K562 (cell line): ENCODE measurements at regions not wholly inside any gene's neighbourhood (a gene's known extent, or its start where the extent isn't known, plus 50 kb on each side); places are given as distances from the start of the nearest gene placed in this dataset.
A peak's percentile ranks its signal among the peaks of the same experiment; 100 is the strongest.
"Not testable (repeated sequence)": the region's sequence is repeated elsewhere in the genome, so short reads cannot be mapped to it uniquely, and the experiment has no call there.

Experiments
- ATAC-seq: fragments of 200-7000 bp; cut with Tn5 transposase; 3 replicates; pipeline ENCODE4 v1.9.1; 2020; ENCODE audit warnings: moderate library complexity
- BruUV-seq: library from RNA; stranded (reverse); fragments of 400-500 nt; replicated peaks from 2 replicates; lab custom pipeline; 2021; lab: Mats Ljungman, UMichigan
- CTCF ChIA-PET: fragments of 300-600 bp; formaldehyde crosslinking; extraction: SDS; loops from one replicate; lab custom pipeline; 2021; ENCODE audit warnings: low intra/inter-chr PET ratio; lab: Yijun Ruan, JAX
- POLR2A ChIA-PET: fragments of 300-600, 350-650 bp; sonication (Branson Sonifier 250); formaldehyde crosslinking; extraction: SDS; loops from one replicate; lab custom pipeline; 2021; ENCODE audit warnings: antibody characterized with exemption, inconsistent platforms; lab: Yijun Ruan, JAX
- DNase-seq, 4 experiments: peaks; one replicate each; pipeline versions ENCODE4 v3.0.0 to v3.0.0-alpha.2; 2011 to 2018; ENCODE audit warnings: low spot score in 3 of 4, mixed read lengths in 3 of 4; ENCODE audit errors: extremely low read depth in 1 of 4
- FAIRE-seq: peaks from 2 replicates; lab custom pipeline; 2011; peaks lifted over from hg19 to GRCh38; lab: Jason Lieb, UNC
- H2AFZ ChIP-seq: 2 replicates; pipeline ENCODE4 v1.6.0; 2011; ENCODE audit warnings: low read depth, low read length, control low read depth, inconsistent platforms
- H3K27ac ChIP-seq: fragments of 200-600 bp; 3 replicates; pipeline ENCODE4 v1.8.0; 2011; ENCODE audit warnings: low read depth, mild to moderate bottlenecking, control low read depth, inconsistent platforms, low read length, moderate library complexity, mixed read lengths; ENCODE audit errors: extremely low read depth
- H3K27me3 ChIP-seq, 2 experiments: fragments of 300-600 bp in 1 of 2; 2 replicates in 1 of 2; 3 replicates in 1 of 2; pipeline versions ENCODE4 v1.6.0 to v1.8.0; 2011; ENCODE audit warnings: inconsistent platforms in 2 of 2, low read length in 2 of 2, mild to moderate bottlenecking in 1 of 2, mixed read lengths in 1 of 2, moderate library complexity in 1 of 2; ENCODE audit not compliant: control insufficient read depth in 2 of 2, insufficient read depth in 2 of 2
- H3K36me3 ChIP-seq: fragments of 300-600 bp; 3 replicates; pipeline ENCODE4 v1.8.0; 2011; ENCODE audit warnings: mild to moderate bottlenecking, low read length, inconsistent platforms; ENCODE audit not compliant: control insufficient read depth, insufficient read depth
- H3K4me1 ChIP-seq, 2 experiments: fragments of 200-600 bp in 1 of 2; replicated peaks in 1 of 2; 2 replicates in 1 of 2; 3 replicates in 1 of 2; pipeline versions ENCODE4 v1.5.1 to v1.8.0; 2011; ENCODE audit warnings: inconsistent platforms in 2 of 2, low read length in 2 of 2, mild to moderate bottlenecking in 1 of 2, mixed read lengths in 1 of 2, moderate library complexity in 1 of 2; ENCODE audit not compliant: control insufficient read depth in 2 of 2, insufficient read depth in 2 of 2
- H3K4me2 ChIP-seq: 2 replicates; pipeline ENCODE4 v1.6.1; 2011; ENCODE audit warnings: low read length, control low read depth, inconsistent platforms, mixed read lengths; ENCODE audit not compliant: insufficient read depth
- H3K4me3 ChIP-seq: fragments of 200-600 bp; sonication (generic), shearing (Covaris generic); 2 replicates; pipeline ENCODE4 v1.5.1; 2016; ENCODE audit warnings: control low read depth, inconsistent platforms
- H3K79me2 ChIP-seq: fragments of 200-600 bp; 3 replicates; pipeline ENCODE4 v1.8.0; 2011; ENCODE audit warnings: low read length, inconsistent platforms; ENCODE audit not compliant: control insufficient read depth, insufficient read depth
- H3K9ac ChIP-seq, 2 experiments: 2 replicates each; pipeline versions ENCODE4 v1.6.0 to v1.6.1; 2011; ENCODE audit warnings: low read depth in 2 of 2, low read length in 2 of 2, control low read depth in 1 of 2, inconsistent platforms in 1 of 2, mild to moderate bottlenecking in 1 of 2, mixed read lengths in 1 of 2; ENCODE audit not compliant: insufficient read depth in 1 of 2
- H3K9me1 ChIP-seq: one replicate; pipeline ENCODE4 v1.6.0; 2011; ENCODE audit warnings: inconsistent platforms, mild to moderate bottlenecking, low read length, moderate library complexity; ENCODE audit not compliant: control insufficient read depth, insufficient read depth
- H3K9me3 ChIP-seq: replicated peaks from 2 replicates; pipeline ENCODE4 v1.5.1; 2011; ENCODE audit warnings: low read depth, low read length, inconsistent platforms; ENCODE audit not compliant: control insufficient read depth, insufficient read depth
- H4K20me1 ChIP-seq: replicated peaks from 2 replicates; pipeline ENCODE4 v1.6.1; 2011; ENCODE audit warnings: low read length, inconsistent platforms, mixed read lengths; ENCODE audit not compliant: control insufficient read depth, insufficient read depth
- CBFA2T2 ChIP-seq: fragments of 450-650 bp; conservative IDR thresholded peaks from 2 replicates; pipeline ENCODE4 v1.6.1; 2017; ENCODE audit warnings: mild to moderate bottlenecking
- CBFA2T3 ChIP-seq: fragments of 450-650 bp; IDR thresholded peaks from 2 replicates; pipeline ENCODE4 v1.6.1; 2017
- HDAC1 ChIP-seq, 2 experiments: fragments of 450-650 bp; IDR thresholded peaks; 2 replicates each; pipeline ENCODE4 v1.6.1; 2016 to 2017; ENCODE audit warnings: inconsistent platforms in 1 of 2, mild to moderate bottlenecking in 1 of 2, moderate library complexity in 1 of 2
- ILK ChIP-seq: fragments of 450-650 bp; IDR thresholded peaks from 2 replicates; pipeline ENCODE4 v1.6.1; 2016; ENCODE audit warnings: missing genetic modification characterization, low read depth, mild to moderate bottlenecking, missing compliant biosample characterization, moderate library complexity, borderline replicate concordance
- KDM1A ChIP-seq, 2 experiments: fragments of 450-650 bp; IDR thresholded peaks; 2 replicates each; pipeline ENCODE4 v1.6.1; 2016; ENCODE audit warnings: mild to moderate bottlenecking in 2 of 2
- WGBS: fragments of 100-300 bp; shearing (Covaris generic); methylation state at CpG from one replicate; pipeline ENCODE4 v1.1.6; 2016; ENCODE audit warnings: low coverage, mixed read lengths; ENCODE audit not compliant: insufficient coverage; ENCODE audit errors: missing lambda C conversion rate; 5-methylcytosine and 5-hydroxymethylcytosine counted together
- in situ Hi-C: fragments of 300-500 bp; cut with MboI; formaldehyde crosslinking; loops from 4 replicates; pipeline ENCODE4 v1.15.0; 2018; ENCODE audit warnings: inconsistent platforms, mixed read lengths
- intact Hi-C: fragments of 100-400 bp; cut with micrococcal nuclease; formaldehyde crosslinking; loops from 2 replicates; pipeline ENCODE4 v1.14.2; 2022
- TF ChIP-seq, protein P1 (sequence below): fragments of 200-800 bp; sonication (Bioruptor generic); IDR thresholded peaks from 2 replicates; pipeline ENCODE4 v1.6.1; 2017; ENCODE audit warnings: missing genetic modification characterization, missing compliant biosample characterization

DNA sequence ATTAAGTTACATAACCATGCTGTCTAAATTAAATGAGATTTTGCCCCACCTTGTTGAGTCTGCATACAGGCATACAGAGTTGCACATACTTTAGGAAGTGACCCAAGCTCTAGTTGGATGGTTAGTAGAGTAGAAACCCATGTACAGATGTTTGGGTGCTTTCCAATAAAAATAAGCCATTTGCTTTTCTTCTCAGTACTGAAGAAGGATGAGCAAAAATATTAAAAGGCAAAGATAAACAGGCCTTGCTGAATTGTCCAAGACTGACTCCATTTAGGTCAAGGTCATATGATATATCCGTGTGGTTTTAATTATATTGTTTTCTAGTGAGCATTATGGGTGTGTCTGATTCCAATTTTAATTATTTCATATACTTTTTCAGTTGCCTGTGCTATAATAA, 589.4 kb downstream of the RFPL4B start (continued):
- TF ChIP-seq, protein P1, sequence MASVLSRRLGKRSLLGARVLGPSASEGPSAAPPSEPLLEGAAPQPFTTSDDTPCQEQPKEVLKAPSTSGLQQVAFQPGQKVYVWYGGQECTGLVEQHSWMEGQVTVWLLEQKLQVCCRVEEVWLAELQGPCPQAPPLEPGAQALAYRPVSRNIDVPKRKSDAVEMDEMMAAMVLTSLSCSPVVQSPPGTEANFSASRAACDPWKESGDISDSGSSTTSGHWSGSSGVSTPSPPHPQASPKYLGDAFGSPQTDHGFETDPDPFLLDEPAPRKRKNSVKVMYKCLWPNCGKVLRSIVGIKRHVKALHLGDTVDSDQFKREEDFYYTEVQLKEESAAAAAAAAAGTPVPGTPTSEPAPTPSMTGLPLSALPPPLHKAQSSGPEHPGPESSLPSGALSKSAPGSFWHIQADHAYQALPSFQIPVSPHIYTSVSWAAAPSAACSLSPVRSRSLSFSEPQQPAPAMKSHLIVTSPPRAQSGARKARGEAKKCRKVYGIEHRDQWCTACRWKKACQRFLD (CRISPR knock-in tag): no peak
- TF ChIP-seq ILK (tag): no peak

DNA sequence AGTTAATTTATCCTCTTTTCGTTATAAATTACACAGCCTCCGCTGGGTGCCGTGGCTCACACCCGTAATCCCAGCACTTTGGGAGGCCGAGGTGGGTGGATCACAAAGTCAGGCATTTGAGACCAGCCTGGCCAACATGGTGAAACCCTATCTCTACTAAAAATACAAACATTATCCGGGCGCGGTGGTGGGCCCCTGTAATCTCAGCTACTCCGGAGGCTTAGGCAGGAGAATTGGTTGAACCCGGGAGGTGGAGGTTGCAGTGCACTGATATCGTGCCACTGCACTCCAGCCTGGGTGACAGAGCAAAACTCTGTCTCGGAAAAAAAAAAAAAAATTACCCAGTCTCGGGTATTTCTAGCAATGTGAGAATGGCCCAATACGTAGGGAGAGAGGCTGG, 590.6 kb downstream of the RFPL4B start:
- POLR2A ChIA-PET: interaction anchor here (0.8 kb wide), 1 partner anchor 9 kb away, joined by 3 read pairs; no protein-coding TSS in a partner anchor
- TF ChIP-seq KDM1A (IDR thresholded peaks at IDR 0.05) (peak; percentile 68 to 83; a peak in 3 of 4 replicates), CBFA2T3 (peak; percentile 74), CBFA2T2 (peak; percentile 46; the same call in 1 of the 2 replicates), HDAC1 (IDR thresholded peaks at IDR 0.05) (0 out of 4 replicates have a peak, but pooled peaks of 1 of the 2 experiments have one; percentile 24)
- TF ChIP-seq, all 486 proteins: peak for 4; not testable (repeated sequence) for 482
- H3K27me3 ChIP-seq, BruUV-seq, H3K4me2 ChIP-seq, intact Hi-C loops, H3K9me3 ChIP-seq, FAIRE-seq, in situ Hi-C loops, H3K4me3 ChIP-seq, H3K9me1 ChIP-seq, H4K20me1 ChIP-seq, H3K36me3 ChIP-seq, H2AFZ ChIP-seq, CTCF ChIA-PET, H3K9ac ChIP-seq, ATAC-seq, H3K79me2 ChIP-seq, H3K27ac ChIP-seq, H3K4me1 ChIP-seq: not testable (repeated sequence)
- peak in 1 of 4 experiments; percentile 18 for DNase-seq
- WGBS: 42% methylated on average over 13 of the region's 14 CpGs
